DND-41 (cell line): ENCODE measurements at regions not wholly inside any gene's neighbourhood (a gene's known extent, or its start where the extent isn't known, plus 50 kb on each side); places are given as distances from the start of the nearest gene placed in this dataset.
"Not testable (repeated sequence)": the region's sequence is repeated elsewhere in the genome, so short reads cannot be mapped to it uniquely, and the experiment has no call there.

Experiments used
- ATAC-seq: fragments of 200-7000 bp; cut with Tn5 transposase; 3 replicates; pipeline ENCODE4 v1.9.1; 2021; ENCODE audit warnings: low read depth; ENCODE audit not compliant: insufficient read depth
- DNase-seq: peaks from one replicate; pipeline ENCODE4 v3.0.0-alpha.2; 2020
- H2AFZ ChIP-seq: 2 replicates; pipeline ENCODE4 v1.6.0; 2012; ENCODE audit warnings: low read depth, low read length
- H3K27ac ChIP-seq: 2 replicates; pipeline ENCODE4 v1.5.1; 2012; ENCODE audit warnings: low read length, inconsistent platforms
- H3K27me3 ChIP-seq: fragments of 200-600 bp; sonication (generic); 2 replicates; pipeline ENCODE4 v1.6.0; 2012; ENCODE audit warnings: low read length, mild to moderate bottlenecking, inconsistent platforms; ENCODE audit not compliant: insufficient read depth, poor library complexity
- H3K36me3 ChIP-seq: 2 replicates; pipeline ENCODE4 v1.5.1; 2012; ENCODE audit warnings: low read length, inconsistent platforms; ENCODE audit not compliant: insufficient read depth
- H3K4me1 ChIP-seq: 2 replicates; pipeline ENCODE4 v1.5.1; 2012; ENCODE audit warnings: mild to moderate bottlenecking, low read length; ENCODE audit not compliant: insufficient read depth
- H3K4me2 ChIP-seq: 2 replicates; pipeline ENCODE4 v1.6.0; 2012; ENCODE audit warnings: mild to moderate bottlenecking, moderate library complexity, low read length, inconsistent platforms; ENCODE audit not compliant: insufficient read depth
- H3K4me3 ChIP-seq, 2 experiments: fragments of 200-600 bp in 1 of 2; shearing (Covaris generic) in 1 of 2; 2 replicates each; pipeline ENCODE4 v1.5.1; 2012 to 2016; ENCODE audit warnings: inconsistent platforms in 2 of 2, low read length in 2 of 2, mild to moderate bottlenecking in 2 of 2, low read depth in 1 of 2, moderate library complexity in 1 of 2
- H3K79me2 ChIP-seq: 2 replicates; pipeline ENCODE4 v1.6.0; 2012; ENCODE audit warnings: low read length, inconsistent platforms; ENCODE audit not compliant: insufficient read depth
- H3K9ac ChIP-seq: 2 replicates; pipeline ENCODE4 v1.6.0; 2012; ENCODE audit warnings: low read depth, mild to moderate bottlenecking, inconsistent platforms, low read length, moderate library complexity
- H3K9me3 ChIP-seq: 2 replicates; pipeline ENCODE4 v1.5.1; 2012; ENCODE audit warnings: low read length, moderate library complexity, mild to moderate bottlenecking, inconsistent platforms; ENCODE audit not compliant: insufficient read depth, severe bottlenecking
- H4K20me1 ChIP-seq: 2 replicates; pipeline ENCODE4 v1.6.0; 2012; ENCODE audit warnings: low read length; ENCODE audit not compliant: insufficient read depth
- CTCF ChIP-seq: IDR thresholded peaks from 2 replicates; pipeline ENCODE4 v1.5.1; 2012; ENCODE audit warnings: borderline replicate concordance, low read length, moderate library complexity, mild to moderate bottlenecking; ENCODE audit not compliant: poor library complexity, severe bottlenecking; ENCODE audit errors: extremely low read depth
- EZH2 ChIP-seq: IDR thresholded peaks from 3 replicates; pipeline ENCODE4 v1.6.1; 2012; ENCODE audit warnings: borderline replicate concordance, low read depth, mild to moderate bottlenecking, moderate library complexity, low read length, inconsistent platforms; ENCODE audit not compliant: severe bottlenecking

DNA sequence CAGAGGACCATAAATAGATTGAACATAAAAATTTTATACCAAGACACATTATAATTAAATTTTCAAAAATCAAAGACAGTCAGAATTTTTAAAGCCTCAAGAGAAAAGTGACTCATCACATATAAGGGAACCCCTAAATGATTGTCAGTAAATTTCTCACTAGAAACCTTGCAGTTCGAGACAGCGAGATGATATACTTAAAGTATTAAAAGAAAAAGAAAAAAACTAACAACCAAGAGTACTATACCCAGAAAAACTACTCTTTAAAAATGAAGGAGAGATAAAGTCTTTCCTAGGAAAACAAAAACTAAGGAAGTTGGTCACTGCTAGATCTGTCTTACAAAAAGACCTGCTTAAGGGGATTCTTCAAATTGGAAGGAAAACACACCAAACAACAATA is 251.4 kb upstream of the MSX2 start:
- Histone ChIP-seq H2AFZ (no peak overlapping the region), H3K27me3 (no peaks in the 10 kb centered on the region), H3K4me3 (no peak overlapping the region), H3K4me1 (no peaks in the 10 kb centered on the region), H4K20me1 (no peaks in the 10 kb centered on the region), H3K27ac (no peak overlapping the region), H3K79me2 (no peaks in the 10 kb centered on the region), H3K4me2 (no peak overlapping the region), H3K36me3 (no peaks in the 10 kb centered on the region), H3K9me3 (no peaks in the 10 kb centered on the region), H3K9ac (no peak overlapping the region)
- DNase-seq (no peak), ATAC-seq (no peak)
- TF ChIP-seq EZH2 (no peak), CTCF (no peak)

DNA sequence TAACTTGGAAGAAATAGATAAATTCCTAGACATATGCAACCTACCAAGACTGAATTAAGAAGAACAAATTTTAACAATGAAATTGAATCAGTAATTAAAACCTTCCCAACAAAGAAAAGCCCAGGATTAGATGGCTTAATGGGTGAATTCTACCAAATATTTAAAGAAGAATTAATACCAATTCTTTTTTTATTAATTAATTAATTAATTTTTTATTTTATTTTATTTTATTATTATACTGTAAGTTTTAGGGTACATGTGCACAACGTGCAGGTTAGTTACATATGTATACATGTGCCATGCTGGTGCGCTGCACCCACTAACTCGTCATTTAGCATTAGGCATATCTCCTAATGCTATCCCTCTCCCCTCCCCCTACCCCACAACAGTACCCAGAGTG is 248.4 kb upstream of the MSX2 start:
- not testable (repeated sequence) for H3K4me3 ChIP-seq, ATAC-seq, H3K9ac ChIP-seq

GRCh38 chr5:174479325-174479724 is 245.1 kb upstream of the MSX2 start:
- H3K36me3 ChIP-seq = no peaks in the 10 kb centered on the region
- no peak for TF ChIP-seq CTCF
- TF ChIP-seq EZH2 = no peak
- no peak overlapping the region for H2AFZ ChIP-seq

More for the DNA sequence above, 248.4 kb upstream of the MSX2 start:
- not testable (repeated sequence) for H3K4me1 ChIP-seq, H4K20me1 ChIP-seq, H3K9me3 ChIP-seq, DNase-seq, H3K36me3 ChIP-seq, H3K79me2 ChIP-seq, H3K27ac ChIP-seq, H3K27me3 ChIP-seq, H3K4me2 ChIP-seq, H2AFZ ChIP-seq

DNA sequence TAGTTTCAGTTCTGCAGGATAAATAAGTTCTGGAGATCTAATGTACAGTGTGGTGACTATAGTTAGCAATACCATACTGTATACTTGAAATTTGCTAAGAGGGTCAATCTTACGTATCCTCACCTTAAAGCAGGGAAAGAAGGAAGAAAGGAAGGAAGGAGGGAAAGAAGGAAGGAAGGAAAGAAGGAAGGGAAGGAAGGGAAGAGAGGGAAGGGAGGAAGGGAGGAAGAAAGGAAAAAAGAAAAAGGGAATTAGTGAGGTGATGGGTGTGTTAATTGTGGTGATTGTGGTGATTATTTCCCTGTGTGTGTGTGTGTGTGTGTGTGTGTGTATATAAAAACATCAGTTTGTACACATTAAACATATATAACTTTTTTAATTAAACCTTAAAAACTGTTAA is 242.6 kb upstream of the MSX2 start:
- no peaks in the 10 kb centered on the region for H3K36me3 ChIP-seq
- no peaks in the 10 kb centered on the region for H3K79me2 ChIP-seq
- no peak overlapping the region for H3K4me2 ChIP-seq
- H3K9ac ChIP-seq = no peak overlapping the region
- H3K27ac ChIP-seq = no peak overlapping the region
- no peak overlapping the region for H3K4me3 ChIP-seq
- no peak for TF ChIP-seq CTCF
- TF ChIP-seq EZH2 = no peak
- no peak overlapping the region for H2AFZ ChIP-seq
- DNase-seq = no peak
- H4K20me1 ChIP-seq = no peaks in the 10 kb centered on the region
- no peak for ATAC-seq
- no peaks in the 10 kb centered on the region for H3K9me3 ChIP-seq
- no peaks in the 10 kb centered on the region for H3K4me1 ChIP-seq
- H3K27me3 ChIP-seq = no peaks in the 10 kb centered on the region

More at GRCh38 chr5:174479325-174479724, 245.1 kb upstream of the MSX2 start:
- Histone ChIP-seq H4K20me1 (no peaks in the 10 kb centered on the region), H3K4me2 (no peak overlapping the region), H3K79me2 (no peaks in the 10 kb centered on the region), H3K9me3 (no peaks in the 10 kb centered on the region), H3K4me3 (no peak overlapping the region), H3K4me1 (no peaks in the 10 kb centered on the region), H3K9ac (no peak overlapping the region), H3K27ac (no peak overlapping the region), H3K27me3 (no peaks in the 10 kb centered on the region)
- DNase-seq (no peak), ATAC-seq (no peak)
